Adrenal gland (tissue), 5 donors: ENCODE measurements at regions not wholly inside any gene's neighbourhood (a gene's known extent, or its start where the extent isn't known, plus 50 kb on each side); places are given as distances from the start of the nearest gene placed in this dataset.
"Not testable (repeated sequence)": the region's sequence is repeated elsewhere in the genome, so short reads cannot be mapped to it uniquely, and the experiment has no call there.

Source experiments
- CTCF ChIP-seq, 6 experiments: fragments of 450-650 bp in 4 of 6; fragments of 200-600 bp in 2 of 6; sonication (generic) in 1 of 6; IDR thresholded peaks; 1 replicate in 5 of 6; 2 replicates in 1 of 6; pipeline versions ENCODE4 v1.5.1 to v1.8.0; 2016 to 2021; ENCODE audit warnings: antibody characterized with exemption in 6 of 6, mild to moderate bottlenecking in 2 of 6, moderate library complexity in 1 of 6
- POLR2A ChIP-seq, 2 donors: fragments of 450-650 bp; IDR thresholded peaks; one replicate each; pipeline ENCODE4 v1.6.1; 2017; ENCODE audit warnings: antibody characterized with exemption in 2 of 2, mild to moderate bottlenecking in 2 of 2, moderate library complexity in 1 of 2
- donor health status: DM: no; HTN: no; CAD: no.

- TF ChIP-seq POLR2A, CTCF (IDR thresholded peaks at IDR 0.05): not testable (repeated sequence)
Measured at GRCh38 chr6:145574269-145574668, 161.1 kb downstream of the EPM2A start.
